Jurkat, Clone E6-1 (cell line): ENCODE measurements at regions not wholly inside any gene's neighbourhood (a gene's known extent, or its start where the extent isn't known, plus 50 kb on each side); places are given as distances from the start of the nearest gene placed in this dataset.
A peak's percentile ranks its signal among the peaks of the same experiment; 100 is the strongest.

Source experiments
- DNase-seq: peaks from one replicate; pipeline ENCODE4 v3.0.0-alpha.2; 2011; ENCODE audit warnings: low read depth, low spot score
- H3K4me3 ChIP-seq: 2 replicates; pipeline ENCODE4 v1.5.1; 2011; ENCODE audit warnings: mild to moderate bottlenecking, low read length, control low read depth, moderate library complexity

DNA sequence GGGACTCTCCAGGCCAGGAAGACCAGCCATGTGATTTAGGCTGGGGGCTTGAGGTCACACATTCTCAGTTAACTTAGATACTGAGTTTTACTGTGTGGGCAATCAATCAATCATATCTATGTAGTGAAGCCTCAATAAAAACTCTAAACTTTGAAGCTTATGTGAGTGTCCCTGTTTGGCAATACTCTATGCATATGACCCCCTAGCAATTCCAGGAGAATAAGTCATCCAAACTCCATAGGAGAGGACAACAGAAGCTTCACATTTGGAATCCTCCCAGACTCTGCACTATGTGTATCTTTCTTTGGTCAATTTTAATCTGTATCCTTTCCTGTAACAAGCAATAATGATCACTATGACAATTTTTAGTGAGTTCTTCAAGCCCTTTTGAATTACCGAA is 216.8 kb upstream of the RGMB start:
- DNase-seq = no peak
- H3K4me3 ChIP-seq = no peak overlapping the region

- DNase-seq = no peak
Observed at GRCh38 chr5:98557916-98558315, 215.5 kb upstream of the RGMB start.

GRCh38 chr5:98563885-98564653 is 209.4 kb upstream of the RGMB start:
- DNase-seq = no peak
- H3K4me3 ChIP-seq = no peak overlapping the region

More at GRCh38 chr5:98557916-98558315, 215.5 kb upstream of the RGMB start:
- no peak overlapping the region for H3K4me3 ChIP-seq

DNA sequence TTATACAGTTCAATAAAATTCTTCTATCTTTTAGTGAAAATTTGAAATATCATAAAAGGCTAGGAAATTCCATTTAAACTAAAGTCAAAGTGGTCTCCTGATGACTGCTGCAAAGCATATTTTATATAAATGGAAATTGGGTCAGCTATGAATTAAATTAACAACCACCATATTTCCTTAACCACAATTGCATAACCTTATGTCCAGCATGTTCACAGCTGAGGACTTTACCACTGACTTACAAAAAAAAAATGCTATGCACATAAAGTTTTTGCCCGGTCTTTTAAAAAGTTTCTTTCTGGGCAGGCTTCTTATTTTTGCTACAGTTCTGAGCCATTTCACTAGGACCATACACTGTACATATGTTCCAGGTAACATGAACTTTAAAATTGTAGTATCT is 208.6 kb upstream of the RGMB start:
- no peak for DNase-seq
- H3K4me3 ChIP-seq = no peak overlapping the region

DNA sequence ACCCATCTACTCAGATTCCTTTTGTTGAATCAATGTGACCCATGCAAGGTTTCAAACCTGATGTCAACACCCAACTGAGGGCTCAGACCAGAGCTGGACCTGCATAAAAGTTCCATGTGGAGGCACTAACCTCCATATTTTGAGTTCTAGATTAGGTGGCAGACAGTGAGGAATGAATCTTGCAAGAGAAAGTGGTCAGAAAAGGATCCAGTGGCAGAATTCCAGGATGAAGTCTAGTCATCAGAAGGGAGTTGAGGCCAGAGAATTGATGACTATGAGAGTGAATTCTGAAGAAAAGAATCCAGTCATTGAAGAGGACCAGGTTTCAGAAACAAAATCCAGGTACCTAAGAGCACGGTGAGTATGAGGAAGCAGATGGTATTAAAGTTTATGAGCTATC is 205.1 kb upstream of the RGMB start:
- DNase-seq = no peak
- H3K4me3 ChIP-seq = no peak overlapping the region

- no peak overlapping the region for H3K4me3 ChIP-seq
- DNase-seq = no peak
Observed at GRCh38 chr5:98569288-98569687, 204.2 kb upstream of the RGMB start.

DNA sequence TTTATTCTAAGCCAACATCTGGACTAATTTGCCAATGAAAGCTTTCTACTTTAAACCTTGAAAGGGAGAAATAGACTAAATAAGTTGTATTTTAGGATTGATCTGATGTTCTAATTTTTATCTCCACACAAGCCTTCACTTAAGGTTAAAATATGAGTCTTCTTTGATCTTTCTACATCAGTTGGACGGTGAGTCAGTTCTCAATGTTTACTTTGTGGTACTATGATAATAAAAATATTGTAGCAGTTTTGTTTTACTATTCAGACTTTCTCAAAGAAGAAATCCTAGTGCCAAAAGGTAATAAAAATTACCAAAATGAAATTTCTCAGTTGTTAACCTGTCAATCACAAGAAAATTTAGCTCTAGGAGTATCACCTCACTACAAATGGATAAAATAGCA is 203.5 kb upstream of the RGMB start:
- no peak for DNase-seq

GRCh38 chr5:98570661-98571191 is 202.7 kb upstream of the RGMB start:
- H3K4me3 ChIP-seq = no peak overlapping the region
- DNase-seq = no peak

More for the DNA sequence above, 203.5 kb upstream of the RGMB start:
- no peak overlapping the region for H3K4me3 ChIP-seq

- H3K4me3 ChIP-seq = no peak overlapping the region
- no peak for DNase-seq
Observed at GRCh38 chr5:98573834-98574320, 199.6 kb upstream of the RGMB start.

GRCh38 chr5:98576275-98576674 is 197.2 kb upstream of the RGMB start:
- no peak for DNase-seq

DNA sequence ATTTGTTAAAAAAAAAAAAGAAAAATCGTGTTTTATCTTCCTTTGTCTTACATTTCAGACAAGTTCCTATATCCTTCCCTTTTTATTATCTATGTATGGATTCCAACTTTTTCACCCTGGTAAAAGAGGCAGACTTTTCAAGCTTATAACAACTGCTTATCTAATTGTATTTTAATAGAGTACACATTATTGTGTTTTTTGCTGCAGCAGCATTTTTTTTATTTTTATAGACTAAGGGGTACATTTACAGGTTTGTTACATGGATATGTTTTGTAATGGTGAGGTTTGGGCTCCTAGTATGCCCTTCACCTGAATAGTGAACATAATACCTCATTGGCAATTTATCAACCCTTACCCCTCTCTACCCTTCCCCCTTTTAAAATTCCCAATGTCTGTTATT is 195.0 kb upstream of the RGMB start:
- DNase-seq = no peak
- H3K4me3 ChIP-seq = no peak overlapping the region

More at GRCh38 chr5:98576275-98576674, 197.2 kb upstream of the RGMB start:
- H3K4me3 ChIP-seq = no peak overlapping the region

DNA sequence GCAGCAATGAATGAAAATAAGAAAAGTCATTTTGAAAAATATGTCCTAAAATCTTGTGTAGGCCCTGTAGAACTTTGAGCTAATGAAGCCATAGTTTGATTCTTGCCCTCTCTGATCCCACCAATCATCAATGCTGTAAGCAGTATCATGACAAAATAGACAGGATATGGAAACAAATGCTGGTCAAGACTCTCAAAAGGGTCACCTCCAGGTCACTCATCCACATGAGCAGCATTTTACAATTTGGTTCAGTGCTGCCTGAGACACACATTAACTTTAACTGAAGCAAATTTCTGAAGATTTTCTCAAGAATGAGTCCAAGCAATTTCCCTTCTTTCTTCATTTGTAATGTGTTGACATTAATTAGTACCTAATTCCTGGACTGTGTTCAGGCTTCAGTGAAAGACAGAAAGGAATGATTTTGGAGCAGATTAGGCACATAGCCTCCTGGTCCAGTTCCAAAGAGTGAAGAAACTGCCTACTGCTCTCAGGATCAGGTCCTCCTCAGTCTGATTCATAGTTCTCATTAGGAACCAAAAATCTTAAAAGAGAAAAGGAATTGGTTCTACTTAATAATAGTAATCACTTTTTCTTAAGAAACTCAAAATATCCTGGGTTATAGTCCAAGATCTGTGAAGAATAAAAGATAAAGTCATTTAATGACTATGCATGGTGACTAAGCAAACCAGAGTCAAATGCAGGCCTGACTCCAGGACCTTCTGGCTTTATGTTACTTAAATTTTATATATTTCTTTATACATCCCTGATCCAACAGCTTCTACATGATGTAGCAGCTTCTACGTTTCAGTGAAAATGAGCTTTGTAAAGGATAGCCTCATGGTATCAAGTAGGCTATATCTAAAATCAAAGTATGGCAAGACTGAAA is 192.1 kb upstream of the RGMB start:
- no peak overlapping the region for H3K4me3 ChIP-seq
- no peak for DNase-seq

- DNase-seq = no peak
- H3K4me3 ChIP-seq = no peak overlapping the region
Observed at GRCh38 chr5:98583586-98583985, 189.9 kb upstream of the RGMB start.

DNA sequence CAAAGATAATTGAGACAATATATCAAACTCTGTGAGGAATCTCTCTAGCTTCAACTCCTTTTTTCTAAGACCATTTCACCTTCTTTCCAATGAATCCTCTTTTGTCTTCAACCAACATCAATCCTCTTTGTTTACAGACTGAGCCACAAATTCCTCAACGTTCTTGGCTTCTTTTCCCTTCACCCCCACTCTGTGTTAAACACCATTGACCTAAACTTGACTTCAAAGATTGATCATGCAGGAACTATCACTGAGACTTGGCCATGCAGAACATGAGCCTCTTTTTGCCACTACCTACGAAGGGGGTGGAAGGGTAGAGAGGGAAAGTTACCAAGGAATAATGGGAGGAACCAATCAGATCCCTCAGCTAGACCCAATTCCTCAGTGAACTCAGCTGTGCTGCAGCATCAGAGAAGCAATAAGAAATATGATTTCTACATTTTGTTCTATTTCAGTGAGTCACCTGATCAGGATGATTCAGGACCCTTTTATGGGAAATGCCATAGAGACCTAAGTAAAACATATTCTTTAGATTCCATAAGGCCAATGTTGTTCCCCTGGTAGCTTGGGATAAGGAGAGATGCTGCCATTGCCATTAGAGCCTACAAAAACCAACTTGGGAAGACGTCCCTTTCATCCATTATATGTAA is 187.7 kb upstream of the RGMB start:
- no peak overlapping the region for H3K4me3 ChIP-seq
- no peak for DNase-seq

GRCh38 chr5:98586581-98586980 is 186.9 kb upstream of the RGMB start:
- H3K4me3 ChIP-seq = no peak overlapping the region
- DNase-seq = no peak

- no peak overlapping the region for H3K4me3 ChIP-seq
- DNase-seq = no peak
Observed at GRCh38 chr5:98587166-98587565, 186.3 kb upstream of the RGMB start.

DNA sequence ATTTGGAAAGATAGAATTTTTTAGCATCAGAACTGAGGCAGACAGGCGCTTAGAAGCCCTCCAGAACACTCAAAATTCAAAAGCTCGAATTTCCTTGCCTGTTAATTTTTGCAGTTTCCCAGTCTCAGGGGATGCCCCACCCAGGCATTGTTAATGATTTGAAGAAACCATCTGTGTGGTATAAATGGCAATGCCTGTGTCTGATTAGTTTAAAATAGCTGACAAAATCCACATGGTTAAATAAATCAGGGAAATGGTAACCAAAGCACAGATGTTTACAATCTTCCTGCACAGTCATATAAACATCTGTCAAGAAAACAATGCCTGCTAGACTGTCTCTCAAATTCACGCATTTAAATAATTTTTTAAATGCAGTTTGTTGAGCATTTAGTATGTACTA is 185.2 kb upstream of the RGMB start:
- DNase-seq = no peak
- no peak overlapping the region for H3K4me3 ChIP-seq

DNA sequence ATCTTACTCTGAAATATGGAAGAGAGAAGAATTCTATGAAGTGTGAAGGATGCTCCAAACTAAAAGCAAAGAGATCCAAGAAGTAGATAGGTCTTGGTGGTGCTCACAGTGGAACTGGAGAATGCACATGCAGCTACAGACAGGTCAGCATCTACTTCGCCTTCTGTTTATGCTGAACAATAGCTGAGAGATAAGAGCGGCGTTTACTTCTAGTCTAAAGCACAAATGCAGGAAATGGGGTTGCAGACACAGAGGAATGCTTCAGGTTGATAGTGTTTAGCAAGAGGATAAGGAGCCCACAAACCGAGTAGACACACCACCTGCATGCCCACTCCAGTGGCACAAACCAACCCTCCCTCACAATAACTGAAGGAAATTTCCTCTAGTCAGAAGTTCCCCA is 180.0 kb upstream of the RGMB start:
- DNase-seq = peak; percentile 95
- H3K4me3 ChIP-seq = peak overlapping the region; percentile 13

- no peak for DNase-seq
- no peak overlapping the region for H3K4me3 ChIP-seq
Observed at GRCh38 chr5:98594098-98594497, 179.4 kb upstream of the RGMB start.
